ENCODE measurements at regions not wholly inside any gene's neighbourhood (a gene's known extent, or its start where the extent isn't known, plus 50 kb on each side); places are given as distances from the start of the nearest gene placed in this dataset.

DNA sequence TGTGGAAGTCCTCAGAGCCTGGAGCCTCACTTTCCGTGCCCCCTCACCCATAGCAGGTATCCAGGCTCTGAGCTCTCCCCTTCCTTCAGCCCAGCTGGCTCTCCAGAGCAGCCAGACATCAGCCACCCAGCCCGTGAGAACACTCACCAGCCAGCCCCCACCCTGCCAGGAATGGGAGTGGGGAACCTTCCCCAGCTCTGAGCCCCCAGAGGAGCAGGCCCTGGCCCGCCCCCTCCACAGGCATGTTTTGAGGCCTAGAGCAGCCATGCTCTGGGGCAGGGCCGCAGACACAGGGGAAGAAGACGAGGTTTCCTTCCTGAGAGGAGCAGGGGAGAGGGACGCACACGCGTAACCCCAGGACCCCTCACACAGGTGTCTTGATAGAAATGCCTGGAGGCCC lies 70.0 kb upstream of the COL13A1 start:
- no peak for TF ChIP-seq CTCF (IDR thresholded peaks at IDR 0.05 in 4 of 5, conservative IDR thresholded peaks at IDR 0.05 in 1 of 5)
- no peak for TF ChIP-seq POLR2A (IDR thresholded peaks at IDR 0.05)
